WERI-Rb-1 (cell line): ENCODE measurements at regions not wholly inside any gene's neighbourhood (a gene's known extent, or its start where the extent isn't known, plus 50 kb on each side); places are given as distances from the start of the nearest gene placed in this dataset.

Source experiments
- DNase-seq: peaks from one replicate; pipeline ENCODE4 v3.0.0-alpha.2; 2020
- H3K27ac ChIP-seq: fragments of 250-450 bp; sonication (Bioruptor Pico); 2 replicates; pipeline ENCODE4 v1.5.1; 2020; ENCODE audit warnings: mild to moderate bottlenecking, moderate library complexity
- H3K27me3 ChIP-seq: fragments of 250-450 bp; sonication (Bioruptor Pico); 2 replicates; pipeline ENCODE4 v1.5.1; 2021; ENCODE audit warnings: mild to moderate bottlenecking, low read depth, moderate library complexity; ENCODE audit not compliant: insufficient read depth, severe bottlenecking
- H3K36me3 ChIP-seq: fragments of 250-450 bp; sonication (Bioruptor Pico); 2 replicates; pipeline ENCODE4 v1.5.1; 2020; ENCODE audit warnings: mild to moderate bottlenecking, moderate library complexity
- H3K4me3 ChIP-seq: 2 replicates; pipeline ENCODE4 v1.5.1; 2011; ENCODE audit warnings: low read depth, mild to moderate bottlenecking, control low read depth, low read length
- H3K9me3 ChIP-seq: fragments of 250-450 bp; sonication (Bioruptor Pico); 2 replicates; pipeline ENCODE4 v1.5.1; 2021; ENCODE audit warnings: mild to moderate bottlenecking, moderate library complexity; ENCODE audit not compliant: severe bottlenecking
- TF ChIP-seq, protein P1 (sequence below): IDR thresholded peaks from 2 replicates; pipeline ENCODE4 v1.5.1; 2011; ENCODE audit warnings: low read depth, mild to moderate bottlenecking, control low read depth, inconsistent platforms, low read length

- Histone ChIP-seq H3K9me3 (no peaks in the 10 kb centered on the region), H3K27me3 (no peaks in the 10 kb centered on the region), H3K4me3 (no peak overlapping the region), H3K27ac (no peak overlapping the region), H3K36me3 (no peaks in the 10 kb centered on the region)
- TF ChIP-seq, protein P1, sequence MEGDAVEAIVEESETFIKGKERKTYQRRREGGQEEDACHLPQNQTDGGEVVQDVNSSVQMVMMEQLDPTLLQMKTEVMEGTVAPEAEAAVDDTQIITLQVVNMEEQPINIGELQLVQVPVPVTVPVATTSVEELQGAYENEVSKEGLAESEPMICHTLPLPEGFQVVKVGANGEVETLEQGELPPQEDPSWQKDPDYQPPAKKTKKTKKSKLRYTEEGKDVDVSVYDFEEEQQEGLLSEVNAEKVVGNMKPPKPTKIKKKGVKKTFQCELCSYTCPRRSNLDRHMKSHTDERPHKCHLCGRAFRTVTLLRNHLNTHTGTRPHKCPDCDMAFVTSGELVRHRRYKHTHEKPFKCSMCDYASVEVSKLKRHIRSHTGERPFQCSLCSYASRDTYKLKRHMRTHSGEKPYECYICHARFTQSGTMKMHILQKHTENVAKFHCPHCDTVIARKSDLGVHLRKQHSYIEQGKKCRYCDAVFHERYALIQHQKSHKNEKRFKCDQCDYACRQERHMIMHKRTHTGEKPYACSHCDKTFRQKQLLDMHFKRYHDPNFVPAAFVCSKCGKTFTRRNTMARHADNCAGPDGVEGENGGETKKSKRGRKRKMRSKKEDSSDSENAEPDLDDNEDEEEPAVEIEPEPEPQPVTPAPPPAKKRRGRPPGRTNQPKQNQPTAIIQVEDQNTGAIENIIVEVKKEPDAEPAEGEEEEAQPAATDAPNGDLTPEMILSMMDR = no peak
- no peak for DNase-seq
These were observed 380.7 kb upstream of the TRIB2 start for GRCh38 chr2:12335995-12336394.

GRCh38 chr2:12338946-12339697 lies 377.6 kb upstream of the TRIB2 start:
- DNase-seq = no peak
- Histone ChIP-seq H3K36me3 (no peaks in the 10 kb centered on the region), H3K4me3 (no peak overlapping the region), H3K9me3 (no peaks in the 10 kb centered on the region), H3K27ac (no peak overlapping the region), H3K27me3 (no peaks in the 10 kb centered on the region)
- TF ChIP-seq, protein P1 = no peak

DNA sequence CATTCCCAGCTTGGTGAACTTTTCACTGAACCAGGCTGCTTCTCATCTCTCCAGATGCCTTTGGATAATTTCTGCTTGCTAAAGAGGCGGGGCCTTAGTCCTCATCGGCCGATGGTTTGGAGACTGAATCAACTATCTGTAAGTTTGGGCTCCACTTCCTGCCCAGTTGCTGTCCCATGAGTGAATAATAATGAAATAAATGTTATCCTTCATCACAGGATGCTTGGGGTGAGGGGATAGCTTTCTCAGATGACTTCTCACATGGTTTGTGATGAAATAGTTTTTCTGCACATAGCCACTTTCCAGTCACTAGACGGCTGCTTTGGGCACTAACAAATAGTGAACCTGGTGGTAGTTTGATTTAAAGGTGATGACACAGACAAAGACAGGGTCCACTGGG lies 376.6 kb upstream of the TRIB2 start:
- no peak for DNase-seq

DNA sequence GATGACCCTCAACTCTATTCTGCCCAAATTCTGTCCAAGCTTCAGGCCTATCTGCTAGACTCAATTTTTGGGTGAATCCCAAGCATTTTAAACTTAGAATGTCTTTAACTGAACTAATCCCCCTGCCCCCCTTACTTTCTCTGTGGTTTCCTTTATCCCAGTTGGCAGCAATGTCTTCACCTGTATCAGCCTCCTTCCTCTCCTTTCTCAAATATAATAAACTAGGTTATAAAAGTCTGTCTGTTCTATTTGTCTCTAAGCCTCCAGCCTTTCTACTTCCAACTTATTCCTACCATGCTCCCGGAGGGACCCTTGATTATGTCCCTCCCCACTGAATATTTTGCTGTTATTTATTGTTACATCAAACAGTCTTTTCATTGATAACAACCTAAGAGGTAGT lies 375.5 kb upstream of the TRIB2 start:
- H3K4me3 ChIP-seq = no peak overlapping the region
- no peaks in the 10 kb centered on the region for H3K36me3 ChIP-seq
- H3K9me3 ChIP-seq = no peaks in the 10 kb centered on the region
- H3K27ac ChIP-seq = no peak overlapping the region
- TF ChIP-seq, protein P1 = no peak
- no peaks in the 10 kb centered on the region for H3K27me3 ChIP-seq
- DNase-seq = no peak

More for the DNA sequence above, 376.6 kb upstream of the TRIB2 start:
- Histone ChIP-seq H3K36me3 (no peaks in the 10 kb centered on the region), H3K4me3 (no peak overlapping the region), H3K27ac (no peak overlapping the region), H3K9me3 (no peaks in the 10 kb centered on the region), H3K27me3 (no peaks in the 10 kb centered on the region)
- TF ChIP-seq, protein P1 = no peak

DNA sequence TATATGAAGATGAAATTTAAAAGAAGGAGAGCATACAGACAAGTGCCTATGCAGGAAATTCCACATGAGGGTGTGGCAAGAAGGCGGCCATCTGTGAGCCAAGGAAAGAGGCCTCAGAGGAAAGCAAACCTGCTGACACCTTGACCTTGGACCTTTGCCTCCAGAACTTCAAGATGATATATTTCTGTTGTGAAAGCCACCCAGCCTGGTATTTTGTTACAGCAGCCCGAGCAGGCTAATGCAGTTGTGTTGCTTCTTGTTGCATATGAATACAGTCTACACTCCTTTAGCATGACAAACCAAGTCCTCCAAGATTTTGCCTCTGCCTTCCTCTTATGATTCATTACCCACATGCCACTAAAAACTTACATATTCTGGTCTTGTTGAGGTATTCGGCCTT lies 374.8 kb upstream of the TRIB2 start:
- no peak for DNase-seq
- no peaks in the 10 kb centered on the region for H3K36me3 ChIP-seq
- no peaks in the 10 kb centered on the region for H3K27me3 ChIP-seq

More for the DNA sequence above, 374.8 kb upstream of the TRIB2 start:
- TF ChIP-seq, protein P1 = no peak
- H3K4me3 ChIP-seq = no peak overlapping the region
- H3K27ac ChIP-seq = no peak overlapping the region
- no peaks in the 10 kb centered on the region for H3K9me3 ChIP-seq
